ENCODE measurements at regions not wholly inside any gene's neighbourhood (a gene's known extent, or its start where the extent isn't known, plus 50 kb on each side); places are given as distances from the start of the nearest gene placed in this dataset.

DNA sequence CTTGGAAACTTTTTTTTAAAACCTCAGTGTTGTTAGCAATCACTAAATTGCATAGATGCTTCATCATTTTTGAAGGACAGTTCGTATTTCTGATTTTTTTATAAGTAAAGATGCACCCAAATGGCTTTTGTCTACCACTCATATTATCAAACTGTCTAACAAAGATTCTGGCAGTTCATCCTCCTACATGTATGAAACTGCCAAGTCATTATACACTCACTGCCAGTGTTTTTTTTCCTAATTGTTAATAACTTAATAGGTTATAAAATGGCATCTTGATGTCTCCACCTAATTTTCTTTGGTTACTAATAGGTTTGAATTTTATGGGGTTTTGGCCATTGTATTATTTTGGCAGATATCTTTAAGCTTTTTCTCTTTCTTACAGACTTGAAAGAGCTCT lies 77.0 kb downstream of the HTR5A start:
- TF ChIP-seq POLR2A (IDR thresholded peaks at IDR 0.05) = no peak
- TF ChIP-seq CTCF (IDR thresholded peaks at IDR 0.05) = no peak
- no peak for TF ChIP-seq EP300 (IDR thresholded peaks at IDR 0.05)
- TF ChIP-seq POLR2AphosphoS5 (IDR thresholded peaks at IDR 0.05) = no peak
- H3K9me3 ChIP-seq = no peaks in the 10 kb centered on the region
- no peaks in the 10 kb centered on the region for H3K27me3 ChIP-seq
- no peak overlapping the region for H3K27ac ChIP-seq
- DNase-seq (no peak), ATAC-seq (ENCODE audit: low FRiP score in 2 of 2) (no peak)
- no peaks in the 10 kb centered on the region for H3K36me3 ChIP-seq
- WGBS, 2 donors = 66 to 68% methylated on average over 1 of the region's 1 CpG
- no peaks in the 10 kb centered on the region for H3K4me1 ChIP-seq
- H3K4me3 ChIP-seq = no peak overlapping the region

DNA sequence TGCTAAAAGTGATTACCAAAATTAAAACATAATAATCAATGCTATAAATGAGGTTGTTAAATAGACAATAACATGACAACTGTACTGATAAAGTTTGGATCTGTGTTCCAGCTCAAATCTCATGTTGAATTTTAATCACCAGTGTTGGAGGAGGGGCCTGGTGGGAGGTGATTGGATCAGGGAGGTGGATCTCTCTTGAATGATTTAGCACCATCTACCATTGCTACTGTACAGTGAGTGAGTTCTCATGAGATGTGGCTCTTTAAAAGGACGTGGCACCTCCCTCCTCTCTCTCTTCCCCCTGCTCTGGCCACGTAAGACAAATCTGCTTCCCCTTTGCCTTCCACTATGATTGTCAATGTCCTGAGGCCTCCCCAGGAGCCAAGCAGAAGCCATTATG lies 77.5 kb downstream of the HTR5A start:
- Histone ChIP-seq H3K4me3 (no peak overlapping the region), H3K27me3 (no peaks in the 10 kb centered on the region), H3K27ac (no peak overlapping the region), H3K9me3 (no peaks in the 10 kb centered on the region), H3K36me3 (no peaks in the 10 kb centered on the region), H3K4me1 (no peaks in the 10 kb centered on the region)
- TF ChIP-seq CTCF (IDR thresholded peaks at IDR 0.05) (no peak), POLR2AphosphoS5 (IDR thresholded peaks at IDR 0.05) (no peak), POLR2A (IDR thresholded peaks at IDR 0.05) (no peak), EP300 (IDR thresholded peaks at IDR 0.05) (no peak)
- DNase-seq (no peak), ATAC-seq (ENCODE audit: low FRiP score in 2 of 2) (no peak)
- WGBS, 2 donors = 15 to 37% methylated on average over 2 of the region's 2 CpGs

DNA sequence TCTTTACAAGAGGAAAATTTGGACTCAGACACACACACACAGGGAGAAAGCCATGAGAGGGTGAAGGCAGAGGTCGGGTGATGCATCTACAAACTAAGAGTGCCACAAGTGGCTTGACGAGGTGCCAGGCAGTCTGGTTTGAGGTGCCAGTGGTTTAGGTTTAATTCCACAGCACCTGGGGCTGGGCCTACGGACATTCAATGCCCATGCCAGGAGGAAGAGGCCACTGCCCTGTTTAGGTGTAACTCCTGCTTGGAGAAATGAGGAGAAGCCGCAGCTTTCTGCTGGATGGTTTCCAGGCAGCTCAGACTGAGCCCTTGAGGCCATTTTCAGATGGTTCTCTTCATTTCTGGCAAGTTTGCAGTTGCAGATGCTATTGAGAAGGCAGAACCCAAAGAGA lies 83.6 kb downstream of the HTR5A start:
- TF ChIP-seq POLR2A (IDR thresholded peaks at IDR 0.05) (no peak), POLR2AphosphoS5 (IDR thresholded peaks at IDR 0.05) (no peak), CTCF (IDR thresholded peaks at IDR 0.05) (no peak), EP300 (IDR thresholded peaks at IDR 0.05) (no peak)
- ATAC-seq (ENCODE audit: low FRiP score in 2 of 2) = no peak
- 51 to 54% methylated on average over 4 of the region's 4 CpGs for WGBS, 2 donors
- Histone ChIP-seq H3K4me1 (no peaks in the 10 kb centered on the region), H3K27me3 (no peaks in the 10 kb centered on the region), H3K36me3 (no peaks in the 10 kb centered on the region), H3K9me3 (no peaks in the 10 kb centered on the region), H3K4me3 (no peak overlapping the region), H3K27ac (no peak overlapping the region)
- no peak for DNase-seq

GRCh38 chr7:155154586-155154985 lies 84.5 kb downstream of the HTR5A start:
- 70 to 72% methylated on average over 10 of the region's 10 CpGs for WGBS, 2 donors
- Histone ChIP-seq H3K36me3 (no peaks in the 10 kb centered on the region), H3K27ac (no peak overlapping the region), H3K4me3 (no peak overlapping the region), H3K27me3 (no peaks in the 10 kb centered on the region), H3K9me3 (no peaks in the 10 kb centered on the region), H3K4me1 (no peaks in the 10 kb centered on the region)
- DNase-seq (no peak), ATAC-seq (ENCODE audit: low FRiP score in 2 of 2) (no peak)
- TF ChIP-seq POLR2A (IDR thresholded peaks at IDR 0.05) (no peak), EP300 (IDR thresholded peaks at IDR 0.05) (no peak), CTCF (IDR thresholded peaks at IDR 0.05) (no peak), POLR2AphosphoS5 (IDR thresholded peaks at IDR 0.05) (no peak)

- Histone ChIP-seq H3K4me3 (no peak overlapping the region), H3K4me1 (no peaks in the 10 kb centered on the region), H3K36me3 (no peaks in the 10 kb centered on the region), H3K27ac (no peak overlapping the region), H3K27me3 (no peaks in the 10 kb centered on the region), H3K9me3 (no peaks in the 10 kb centered on the region)
- TF ChIP-seq POLR2A (IDR thresholded peaks at IDR 0.05) (no peak), POLR2AphosphoS5 (IDR thresholded peaks at IDR 0.05) (no peak), EP300 (IDR thresholded peaks at IDR 0.05) (no peak), CTCF (IDR thresholded peaks at IDR 0.05) (no peak)
- DNase-seq (no peak), ATAC-seq (ENCODE audit: low FRiP score in 2 of 2) (no peak)
- 70 to 73% methylated on average over 5 of the region's 5 CpGs for WGBS, 2 donors
Observed at GRCh38 chr7:155161690-155162089, 91.6 kb downstream of the HTR5A start.
